H9 (cell line): ENCODE measurements at regions not wholly inside any gene's neighbourhood (a gene's known extent, or its start where the extent isn't known, plus 50 kb on each side); places are given as distances from the start of the nearest gene placed in this dataset.

ENCODE experiments used
- DNase-seq: peaks from one replicate; pipeline ENCODE4 v3.0.0-alpha.2; 2017
- H2AFZ ChIP-seq: one replicate; pipeline ENCODE4 v1.6.1; 2013; ENCODE audit warnings: mild to moderate bottlenecking, low read length, control low read depth, moderate library complexity
- H2AK5ac ChIP-seq: 2 replicates; pipeline ENCODE4 v1.6.1; 2013; ENCODE audit warnings: low read length, control low read depth, mixed read lengths; ENCODE audit not compliant: insufficient read length
- H2BK120ac ChIP-seq: one replicate; pipeline ENCODE4 v1.6.1; 2013; ENCODE audit warnings: low read depth, mild to moderate bottlenecking, low read length, control low read depth, inconsistent platforms; ENCODE audit not compliant: poor library complexity, severe bottlenecking
- H2BK12ac ChIP-seq: 2 replicates; pipeline ENCODE4 v1.6.1; 2013; ENCODE audit warnings: low read length, control low read depth, mixed read lengths, low read depth; ENCODE audit not compliant: insufficient read length
- H2BK15ac ChIP-seq: 2 replicates; pipeline ENCODE4 v1.6.1; 2013; ENCODE audit warnings: low read depth, low read length, control low read depth
- H2BK20ac ChIP-seq: one replicate; pipeline ENCODE4 v1.6.1; 2013; ENCODE audit warnings: low read depth, mild to moderate bottlenecking, low read length, control low read depth, inconsistent platforms; ENCODE audit not compliant: poor library complexity, severe bottlenecking
- H2BK5ac ChIP-seq: 2 replicates; pipeline ENCODE4 v1.6.1; 2013; ENCODE audit warnings: low read length, control low read depth, mixed read lengths; ENCODE audit not compliant: insufficient read length
- H3K14ac ChIP-seq: 2 replicates; pipeline ENCODE4 v1.6.1; 2013; ENCODE audit warnings: low read length, control low read depth; ENCODE audit not compliant: insufficient read depth
- H3K18ac ChIP-seq: 2 replicates; pipeline ENCODE4 v1.6.1; 2013; ENCODE audit warnings: low read depth, mild to moderate bottlenecking, mixed read lengths, low read length, control low read depth; ENCODE audit not compliant: insufficient read length
- H3K23ac ChIP-seq: 2 replicates; pipeline ENCODE4 v1.6.1; 2013; ENCODE audit warnings: low read length, control low read depth, mixed read lengths, low read depth; ENCODE audit not compliant: insufficient read length
- H3K23me2 ChIP-seq: 2 replicates; pipeline ENCODE4 v1.6.1; 2013; ENCODE audit warnings: low read depth, mild to moderate bottlenecking, mixed read lengths, low read length, control low read depth; ENCODE audit not compliant: insufficient read length, poor library complexity, severe bottlenecking
- H3K27ac ChIP-seq: 2 replicates; pipeline ENCODE4 v1.5.1; 2013; ENCODE audit warnings: low read length, control low read depth, mixed read lengths, low read depth; ENCODE audit not compliant: insufficient read length
- H3K27me3 ChIP-seq: 2 replicates; pipeline ENCODE4 v1.6.1; 2013; ENCODE audit warnings: low read length, control low read depth, inconsistent platforms; ENCODE audit not compliant: insufficient read depth
- H3K4ac ChIP-seq: 2 replicates; pipeline ENCODE4 v1.6.1; 2013; ENCODE audit warnings: low read depth, mild to moderate bottlenecking, control low read depth, inconsistent platforms, low read length, moderate library complexity
- H3K4me1 ChIP-seq: 2 replicates; pipeline ENCODE4 v1.6.1; 2013; ENCODE audit warnings: low read length, control low read depth, inconsistent platforms; ENCODE audit not compliant: insufficient read depth
- H3K4me2 ChIP-seq: 2 replicates; pipeline ENCODE4 v1.6.1; 2013; ENCODE audit warnings: low read length, control low read depth, mixed read lengths; ENCODE audit not compliant: insufficient read length, insufficient read depth
- H3K56ac ChIP-seq: 2 replicates; pipeline ENCODE4 v1.6.1; 2013; ENCODE audit warnings: low read depth, mild to moderate bottlenecking, mixed read lengths, low read length, control low read depth; ENCODE audit not compliant: insufficient read length
- H3K79me1 ChIP-seq: 2 replicates; pipeline ENCODE4 v1.6.1; 2013; ENCODE audit warnings: low read depth, mild to moderate bottlenecking, moderate library complexity, low read length, control low read depth, inconsistent platforms; ENCODE audit not compliant: insufficient read depth, poor library complexity, severe bottlenecking
- H3K79me2 ChIP-seq: 2 replicates; pipeline ENCODE4 v1.6.1; 2013; ENCODE audit warnings: low read length, control low read depth, inconsistent platforms; ENCODE audit not compliant: insufficient read depth
- H3K9ac ChIP-seq: 2 replicates; pipeline ENCODE4 v1.6.1; 2013; ENCODE audit warnings: low read length, control low read depth, mixed read lengths; ENCODE audit not compliant: insufficient read length; ENCODE audit errors: extremely low read depth
- H3K9me3 ChIP-seq: one replicate; pipeline ENCODE4 v1.6.1; 2013; ENCODE audit warnings: low read depth, low read length, inconsistent platforms; ENCODE audit not compliant: control insufficient read depth
- H3T11ph ChIP-seq: one replicate; pipeline ENCODE4 v1.6.1; 2013; ENCODE audit warnings: mild to moderate bottlenecking, low read length, control low read depth, inconsistent platforms
- H4K20me1 ChIP-seq: one replicate; pipeline ENCODE4 v1.6.1; 2013; ENCODE audit not compliant: control insufficient read depth, insufficient read length, insufficient read depth
- H4K5ac ChIP-seq: 2 replicates; pipeline ENCODE4 v1.6.1; 2013; ENCODE audit warnings: low read depth, mild to moderate bottlenecking, mixed read lengths, low read length, control low read depth; ENCODE audit not compliant: insufficient read length
- H4K8ac ChIP-seq: replicated peaks from 2 replicates; pipeline ENCODE4 v1.6.1; 2013; ENCODE audit warnings: low read length, control low read depth, mixed read lengths, low read depth; ENCODE audit not compliant: insufficient read length
- H4K91ac ChIP-seq: 2 replicates; pipeline ENCODE4 v1.6.1; 2013; ENCODE audit warnings: low read depth, mild to moderate bottlenecking, moderate library complexity, mixed read lengths, low read length, control low read depth; ENCODE audit not compliant: insufficient read length
- H3K27ac Mint-ChIP-seq, 3 experiments: 2 replicates in 2 of 3; 3 replicates in 1 of 3; pipeline ENCODE4 v1.8.0; 2020 to 2021; ENCODE audit warnings: mixed read lengths in 3 of 3, mild to moderate bottlenecking in 1 of 3, moderate library complexity in 1 of 3
- H3K27me3 Mint-ChIP-seq: 2 replicates; pipeline ENCODE4 v1.8.0; 2021; ENCODE audit warnings: low read depth, mild to moderate bottlenecking, moderate library complexity, mixed read lengths
- H3K36me3 Mint-ChIP-seq, 3 experiments: 2 replicates in 2 of 3; 3 replicates in 1 of 3; pipeline ENCODE4 v1.8.0; 2020 to 2021; ENCODE audit warnings: low read depth in 3 of 3, mixed read lengths in 3 of 3; ENCODE audit not compliant: insufficient read depth in 1 of 3
- H3K4me1 Mint-ChIP-seq, 2 experiments: 2 replicates each; pipeline ENCODE4 v1.8.0; 2020; ENCODE audit warnings: mixed read lengths in 2 of 2
- H3K4me3 Mint-ChIP-seq, 2 experiments: 2 replicates in 1 of 2; 3 replicates in 1 of 2; pipeline ENCODE4 v1.8.0; 2020 to 2021; ENCODE audit warnings: mild to moderate bottlenecking in 2 of 2, mixed read lengths in 2 of 2, moderate library complexity in 1 of 2
- H3K9me3 Mint-ChIP-seq, 2 experiments: 2 replicates in 1 of 2; 3 replicates in 1 of 2; pipeline ENCODE4 v1.8.0; 2020; ENCODE audit warnings: mild to moderate bottlenecking in 2 of 2, mixed read lengths in 2 of 2, moderate library complexity in 1 of 2
- CTCF ChIP-seq: fragments of 200-600 bp; sonication (generic); conservative IDR thresholded peaks from 3 replicates; pipeline ENCODE4 v1.8.0; 2021; ENCODE audit warnings: antibody characterized with exemption, mild to moderate bottlenecking
- WGBS: extraction: QIAGEN DNeasy Blood & Tissue Kit; methylation state at CpG from one replicate; pipeline ENCODE4 v1.1.7; 2013; ENCODE audit warnings: missing lambda C conversion rate, low lambda C conversion rate, mixed read lengths; ENCODE audit not compliant: insufficient read length; ENCODE audit errors: extremely low coverage; 5-methylcytosine and 5-hydroxymethylcytosine counted together

GRCh38 chr4:128670513-128670912 lies 139.0 kb upstream of the JADE1 start:
- no peak for DNase-seq
- Histone ChIP-seq H3K27me3 (no peaks in the 10 kb centered on the region), H4K20me1 (no peaks in the 10 kb centered on the region), H2AK5ac (no peak overlapping the region), H3K56ac (no peak overlapping the region), H3K4ac (no peak overlapping the region), H3K4me2 (no peak overlapping the region), H3K79me2 (no peaks in the 10 kb centered on the region), H3K27ac (no peak overlapping the region), H4K5ac (no peak overlapping the region), H3K4me1 (no peaks in the 10 kb centered on the region; the same call in 1 of the 2 replicates), H4K8ac (no peak overlapping the region), H2BK20ac (no peak overlapping the region), H3K9me3 (no peaks in the 10 kb centered on the region), H2AFZ (no peak overlapping the region), H2BK12ac (no peak overlapping the region), H3K18ac (no peak overlapping the region), H2BK5ac (no peak overlapping the region), H2BK120ac (no peak overlapping the region), H3K79me1 (no peaks in the 10 kb centered on the region), H3K9ac (no peak overlapping the region), H3K23ac (no peak overlapping the region), H3K14ac (no peak overlapping the region), H3T11ph (no peak overlapping the region), H2BK15ac (no peak overlapping the region), H4K91ac (no peak overlapping the region), H3K23me2 (no peaks in the 10 kb centered on the region)
- Mint-ChIP-seq H3K4me3 (no peak overlapping the region), H3K9me3 (peaks cover 9 to 13% of the 10 kb centered on the region in 2 experiments), H3K36me3 (peaks cover 4 to 28% (median 10%) of the 10 kb centered on the region in 3 experiments; a peak in 6 of 7 replicates), H3K4me1 (peaks cover 18 to 23% of the 10 kb centered on the region in 2 experiments), H3K27me3 (no peaks in the 10 kb centered on the region), H3K27ac (peak overlapping the region in 1 of 3 experiments; percentile 1; a peak in 2 of 7 replicates)
- WGBS: no CpG with 5 or more reads among the region's 4 CpGs
- TF ChIP-seq CTCF: no peak
